ENCODE measurements at regions not wholly inside any gene's neighbourhood (a gene's known extent, or its start where the extent isn't known, plus 50 kb on each side); places are given as distances from the start of the nearest gene placed in this dataset.

DNA sequence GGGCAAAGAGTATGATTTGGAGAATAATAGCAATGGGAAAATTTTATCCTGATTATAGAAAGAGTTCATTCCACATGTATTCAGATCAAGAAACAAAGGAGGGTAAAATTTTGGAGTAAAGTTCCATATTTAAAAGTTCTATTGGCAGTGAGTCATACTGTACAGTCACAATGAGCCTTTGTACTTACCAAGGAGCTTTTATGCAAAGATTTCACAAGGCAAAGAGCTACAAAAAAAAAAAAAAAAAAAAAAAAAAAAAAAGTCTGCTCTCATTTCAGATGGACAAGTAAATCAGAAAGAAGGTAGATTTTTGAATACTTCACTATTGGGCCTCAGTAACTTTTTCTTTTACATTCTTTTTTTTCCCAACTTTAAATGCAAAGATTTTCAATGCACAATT is 1802.2 kb upstream of the PIK3C3 start:
- no peak for FAIRE-seq
- Histone ChIP-seq H3K4me2 (ENCODE audit: insufficient read depth in 1 of 2, low read depth in 2 of 2, low read length in 2 of 2) (no peak overlapping the region), H3K9ac (replicated peaks in 1 of 4; ENCODE audit: extremely low read depth in 1 of 4, low read depth in 3 of 4, low read length in 3 of 4) (no peak overlapping the region), H3K18ac (ENCODE audit: extremely low read depth, low read length) (no peak overlapping the region), H4K8ac (ENCODE audit: extremely low read depth, insufficient read depth, low read length) (no peak overlapping the region), H3K4ac (replicated peaks; ENCODE audit: insufficient read length, low read depth, low read length) (no peak overlapping the region), H3K23ac (ENCODE audit: insufficient read length) (no peak overlapping the region), H2BK5ac (ENCODE audit: low read depth, low read length) (no peak overlapping the region), H3K27me3 (replicated peaks in 1 of 4; ENCODE audit: control insufficient read depth in 3 of 4, extremely low read depth in 1 of 4, insufficient read depth in 3 of 4, low read length in 3 of 4) (no peaks in the 10 kb centered on the region), H3K36me3 (ENCODE audit: control insufficient read depth in 2 of 4, insufficient read depth in 4 of 4, low read length in 3 of 4) (no peaks in the 10 kb centered on the region), H3K23me2 (ENCODE audit: low read depth, low read length) (no peaks in the 10 kb centered on the region), H3K4me3 (ENCODE audit: extremely low read depth in 1 of 4, insufficient read depth in 2 of 4, low read depth in 3 of 4, low read length in 4 of 4) (no peak overlapping the region), H3K79me2 (ENCODE audit: control insufficient read depth in 1 of 2, insufficient read depth in 2 of 2, low read length in 2 of 2) (no peaks in the 10 kb centered on the region), H2AFZ (ENCODE audit: low read length) (no peak overlapping the region), H3K9me3 (ENCODE audit: insufficient read depth in 2 of 2, low read depth in 1 of 2, low read length in 1 of 2) (no peaks in the 10 kb centered on the region), H4K20me1 (replicated peaks in 1 of 2; ENCODE audit: control insufficient read depth in 1 of 2, insufficient read depth in 2 of 2, low read length in 2 of 2) (no peaks in the 10 kb centered on the region), H3K56ac (replicated peaks; ENCODE audit: insufficient read length, low read depth, low read length) (no peak overlapping the region), H4K5ac (ENCODE audit: insufficient read length, low read depth, low read length) (no peak overlapping the region), H3K79me1 (ENCODE audit: low read depth, low read length) (no peaks in the 10 kb centered on the region), H2AK5ac (ENCODE audit: low read depth, low read length) (no peak overlapping the region), H3K27ac (ENCODE audit: low read depth, low read length) (no peak overlapping the region), H3K14ac (ENCODE audit: insufficient read length) (no peak overlapping the region), H2BK120ac (replicated peaks; ENCODE audit: low read depth, low read length) (no peak overlapping the region), H2BK20ac (ENCODE audit: low read length) (no peak overlapping the region), H3K4me1 (replicated peaks in 1 of 4; ENCODE audit: control insufficient read depth in 3 of 4, insufficient read depth in 4 of 4, low read length in 3 of 4) (no peaks in the 10 kb centered on the region), H2BK12ac (ENCODE audit: low read depth, low read length) (no peak overlapping the region), H2BK15ac (ENCODE audit: low read length) (no peak overlapping the region), H4K91ac (replicated peaks; ENCODE audit: insufficient read length, low read length) (no peak overlapping the region)
- DNase-seq (ENCODE audit: low read depth in 1 of 2, low spot score in 2 of 2): no peak
- TF ChIP-seq POLR2A (IDR thresholded peaks at IDR 0.05; ENCODE audit: control extremely low read depth in 1 of 2, low read depth in 2 of 2, low read length in 2 of 2) (no peak), TCF12 (IDR thresholded peaks at IDR 0.05; ENCODE audit: low read depth, low read length) (no peak), JUND (IDR thresholded peaks at IDR 0.05; ENCODE audit: low read length) (no peak), RNF2 (IDR thresholded peaks at IDR 0.05; ENCODE audit: borderline replicate concordance, low read depth, low read length, missing control alignments, poor library complexity, severe bottlenecking) (no peak), PHF8 (conservative IDR thresholded peaks at IDR 0.05; ENCODE audit: low read depth, low read length) (no peak), KDM4A (IDR thresholded peaks at IDR 0.05; ENCODE audit: low read depth, low read length, severe bottlenecking) (no peak)
- ChIA-PET POLR2A (ENCODE audit: partially characterized antibody) (no interaction called here), CTCF (ENCODE audit: partially characterized antibody) (no interaction called here)

All from H1 (cell line).